Skin of body (tissue), 1 donor: ENCODE measurements at regions not wholly inside any gene's neighbourhood (a gene's known extent, or its start where the extent isn't known, plus 50 kb on each side); places are given as distances from the start of the nearest gene placed in this dataset.

Experiments
- DNase-seq: peaks from one replicate; lab custom pipeline; 2025; lab: John Stamatoyannopoulos, UW

DNA sequence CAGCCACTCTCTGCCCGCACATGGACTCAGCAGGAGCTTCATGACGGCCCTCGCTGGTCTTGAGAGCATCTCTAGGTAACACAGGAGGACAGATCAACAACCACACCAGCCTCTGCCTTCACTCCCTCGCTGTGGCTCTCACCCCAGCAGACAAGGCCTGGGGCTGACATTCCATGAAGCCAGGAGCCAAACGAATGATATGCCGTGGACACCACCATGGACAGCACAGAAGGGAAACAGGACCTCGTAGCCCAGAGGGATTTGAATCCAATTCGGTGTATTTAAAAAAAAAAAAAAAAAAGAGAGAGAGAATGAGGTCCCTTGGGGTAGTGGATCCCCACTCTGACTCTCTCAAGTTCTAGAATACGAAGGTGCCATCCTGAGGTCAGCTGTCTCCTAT is 385.5 kb downstream of the SHANK2 start:
- DNase-seq, result no peak

DNA sequence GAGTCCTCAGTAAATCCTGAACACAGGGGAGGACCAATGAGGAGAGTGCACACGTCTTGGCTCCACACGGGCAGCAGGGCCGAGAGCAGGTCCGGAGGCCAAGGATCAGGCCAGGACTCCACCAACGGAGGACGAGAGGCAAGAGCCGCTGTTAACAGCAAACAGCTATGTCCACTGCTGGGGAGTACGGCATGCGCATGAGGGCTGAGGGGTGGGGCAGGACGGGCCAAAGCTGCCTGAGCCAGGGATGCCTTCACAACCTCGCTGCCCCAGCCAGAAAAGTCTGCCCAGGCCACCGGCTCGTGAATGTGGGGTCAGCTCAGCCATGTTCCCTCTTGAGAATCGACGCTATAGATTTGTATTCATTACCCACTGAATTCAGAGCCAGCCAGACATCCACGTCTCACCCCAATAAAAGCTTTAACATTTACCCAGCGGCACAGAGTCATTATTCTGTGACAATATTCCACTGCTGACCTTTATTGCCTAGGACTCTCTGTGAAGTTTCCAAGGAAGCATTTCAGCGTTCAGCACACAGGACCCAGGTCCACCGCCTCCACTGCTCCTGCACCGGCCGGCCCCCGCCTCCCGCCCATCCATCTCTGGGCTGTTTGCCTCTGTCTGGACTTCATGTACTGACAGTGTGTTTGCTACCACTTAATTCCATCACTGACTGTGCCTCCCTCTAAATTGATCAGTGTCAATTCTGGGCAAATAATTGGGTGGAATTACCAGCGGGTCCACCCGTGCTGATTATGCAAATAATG is 384.9 kb downstream of the SHANK2 start:
- no peak for DNase-seq

DNA sequence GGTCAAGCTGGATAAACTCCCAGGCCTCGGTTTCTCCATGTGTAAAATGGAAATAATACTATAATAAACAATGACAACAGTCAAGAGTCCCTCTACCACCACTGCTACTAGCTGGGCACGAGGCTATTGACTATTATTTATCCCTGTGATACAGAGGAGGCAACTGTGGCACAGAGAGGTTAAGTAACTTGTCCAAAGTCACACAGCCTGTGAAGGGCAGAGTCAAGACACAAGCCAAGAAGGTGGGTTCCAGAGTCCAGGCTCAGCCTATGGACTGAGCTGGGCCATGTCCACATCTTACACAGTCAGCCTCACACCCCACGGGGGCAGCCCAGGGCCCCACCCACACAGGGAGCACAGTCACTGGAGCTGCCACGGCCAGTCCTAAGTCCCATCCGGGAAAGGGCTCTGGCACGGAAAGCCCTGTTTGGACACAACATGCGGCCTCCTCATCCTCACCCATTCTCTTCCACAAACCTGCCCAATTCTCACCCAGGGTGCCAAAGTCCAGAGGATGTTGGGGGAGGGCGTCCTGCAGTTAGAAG is 384.0 kb downstream of the SHANK2 start:
- DNase-seq, result no peak

DNA sequence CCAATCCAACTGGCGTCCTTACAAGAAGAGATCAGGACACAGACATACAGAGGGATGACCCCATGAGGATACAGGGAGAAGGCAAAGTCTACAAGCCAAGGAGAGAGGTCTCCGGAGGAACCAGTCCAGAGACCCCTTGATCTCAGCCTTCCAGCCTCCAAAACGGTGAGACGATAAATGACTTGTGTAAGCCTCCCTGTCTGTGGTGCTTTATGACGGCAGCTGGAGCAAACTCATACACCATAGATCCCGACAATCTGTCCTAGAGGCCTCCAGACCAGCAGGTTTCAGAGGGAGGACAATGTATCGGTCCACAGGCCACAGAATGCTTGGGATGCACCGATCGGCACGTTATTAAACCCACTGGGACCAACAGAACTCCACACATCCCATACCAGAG is 383.3 kb downstream of the SHANK2 start:
- DNase-seq, result no peak

DNA sequence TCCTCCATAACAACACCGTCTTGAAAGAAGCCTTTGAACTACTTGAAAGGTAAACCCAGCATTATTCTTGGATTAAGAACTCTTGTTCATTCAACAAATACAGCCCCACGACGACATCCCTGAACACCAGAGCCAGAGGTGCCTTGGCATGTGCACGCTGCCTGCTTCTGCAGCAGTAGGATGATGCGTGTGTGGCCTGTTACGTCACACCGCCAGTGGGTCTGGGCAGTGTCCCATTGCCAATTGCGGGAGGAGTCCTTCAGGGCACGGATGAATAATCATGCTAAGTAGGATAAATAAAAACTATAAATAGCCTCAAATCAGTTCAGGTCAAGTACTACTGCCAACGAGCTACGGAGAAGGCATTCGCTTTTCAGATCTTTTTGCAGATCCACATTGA is 380.5 kb downstream of the SHANK2 start:
- DNase-seq, result no peak

DNA sequence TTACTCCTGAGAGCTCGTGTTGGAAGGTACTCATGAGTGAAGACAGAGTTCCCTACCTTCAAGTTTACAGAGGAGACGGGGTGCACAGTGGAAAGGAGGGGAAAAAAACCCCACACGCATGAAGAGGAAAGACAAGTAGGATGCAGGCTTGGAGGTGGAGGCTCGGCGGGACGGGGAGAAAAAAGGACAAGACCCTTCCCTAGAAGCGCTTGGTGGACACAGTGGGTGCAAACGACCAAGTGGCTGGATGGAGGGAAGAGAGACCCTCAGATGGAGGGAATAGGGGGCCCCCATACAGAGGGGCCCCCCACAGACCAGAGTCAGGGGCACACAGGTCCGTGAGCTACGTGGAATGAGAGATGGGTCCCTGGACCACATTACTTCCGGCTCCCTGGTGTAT is 380.1 kb downstream of the SHANK2 start:
- DNase-seq, result no peak

DNA sequence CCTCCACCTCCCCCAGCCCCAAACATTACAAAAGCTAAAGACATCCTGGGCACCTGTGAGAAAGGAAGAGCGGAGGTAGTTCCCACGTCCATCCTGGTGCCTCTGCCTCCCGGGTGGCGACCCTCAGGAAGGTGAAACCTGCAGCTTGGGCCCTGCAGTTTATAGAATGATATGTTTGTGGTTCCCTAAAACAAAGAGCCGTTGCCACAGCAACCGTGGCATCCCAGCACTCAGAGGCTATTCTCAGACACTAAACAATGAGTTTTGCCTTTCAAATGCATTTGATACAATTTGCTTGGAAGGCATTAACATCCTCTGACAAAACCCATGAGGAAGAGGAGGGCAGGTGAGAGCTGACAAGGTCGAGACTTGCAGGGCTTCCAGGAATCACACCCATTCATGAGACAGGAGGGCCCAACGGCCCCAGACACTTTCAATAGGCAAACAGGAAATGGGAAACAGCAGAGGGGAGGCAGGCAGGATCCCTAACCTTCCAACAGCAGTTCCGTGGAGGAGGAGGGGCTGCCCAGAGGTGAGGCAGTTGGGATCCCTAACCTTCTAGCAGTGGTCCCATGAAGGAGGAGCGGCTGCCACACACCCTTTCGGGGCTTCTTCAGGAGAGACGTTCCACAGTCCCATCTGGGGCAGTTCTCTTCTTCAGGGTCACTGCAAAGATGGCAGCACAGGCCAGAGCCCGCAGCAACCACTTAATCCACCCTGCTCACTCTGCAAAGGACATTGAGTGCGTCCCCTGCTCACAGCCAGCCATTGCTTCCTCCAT is 379.2 kb downstream of the SHANK2 start:
- DNase-seq, result no peak

DNA sequence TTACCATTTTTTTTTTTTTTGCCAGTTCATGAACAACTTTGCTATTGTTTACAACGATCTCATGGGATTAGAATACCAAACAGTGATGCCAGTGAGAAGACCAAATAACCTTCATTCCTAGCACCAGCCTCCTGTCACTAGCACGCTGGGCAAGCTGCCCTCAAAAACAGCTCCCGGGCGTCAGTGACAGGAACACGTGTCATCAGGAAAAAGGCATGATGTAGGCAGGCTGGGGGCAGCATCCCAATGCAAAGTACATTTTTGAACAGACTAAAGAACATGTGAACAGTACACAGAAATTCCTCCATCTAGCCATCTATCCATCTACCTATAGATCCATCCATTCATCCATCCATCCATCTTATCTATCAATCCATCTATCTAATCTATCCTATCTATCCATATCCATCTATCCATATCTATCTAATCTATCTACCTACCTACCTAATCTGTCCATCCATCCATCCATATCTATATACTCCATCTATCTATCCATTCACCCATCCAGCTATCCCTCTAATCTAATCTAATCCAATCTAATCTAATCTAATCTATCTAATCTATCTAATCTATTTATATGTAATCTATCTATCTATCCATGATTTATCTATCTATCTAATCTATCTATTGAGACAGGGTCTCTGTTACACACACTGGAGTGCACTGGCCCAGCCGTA is 378.5 kb downstream of the SHANK2 start:
- DNase-seq, result no peak

DNA sequence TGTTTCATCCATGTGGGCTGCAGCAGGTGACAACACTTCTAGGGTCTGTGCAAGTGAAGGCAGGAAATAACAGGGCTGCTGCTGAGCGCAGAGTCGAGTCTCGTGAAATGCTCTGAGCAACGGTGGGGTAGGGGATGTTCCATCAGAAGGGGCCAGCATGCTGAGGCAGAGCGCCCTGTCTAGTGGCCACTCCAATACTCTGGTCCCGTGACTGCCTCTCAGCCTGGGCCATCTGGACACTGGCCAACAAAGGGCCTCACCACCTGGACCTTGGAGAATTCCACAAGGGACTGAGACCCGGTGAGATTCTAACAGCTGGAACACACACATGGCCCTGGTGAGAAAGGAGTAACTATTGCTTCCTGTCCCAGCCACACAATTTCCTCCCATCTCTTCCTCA is 375.7 kb downstream of the SHANK2 start:
- DNase-seq, result no peak

DNA sequence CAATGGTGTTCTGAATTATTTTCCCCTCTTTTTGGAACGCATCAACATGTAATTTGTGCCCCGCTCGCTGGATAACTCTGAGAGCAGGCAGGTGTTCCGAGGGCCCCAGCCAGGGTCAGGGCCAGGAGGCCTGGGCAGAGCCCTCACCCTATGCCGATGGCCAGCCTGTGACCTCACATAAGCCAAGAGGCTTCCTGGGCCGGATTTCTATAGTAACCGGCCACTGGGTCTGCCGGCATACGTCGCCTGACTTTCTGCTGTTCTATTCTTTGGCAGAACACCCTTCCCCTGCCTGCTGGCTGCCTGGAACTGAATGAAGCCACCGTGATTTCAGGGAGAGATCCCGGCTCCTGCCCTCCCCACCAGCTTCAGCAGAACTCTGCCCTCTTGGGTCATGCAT is 375.2 kb downstream of the SHANK2 start:
- DNase-seq, result no peak

DNA sequence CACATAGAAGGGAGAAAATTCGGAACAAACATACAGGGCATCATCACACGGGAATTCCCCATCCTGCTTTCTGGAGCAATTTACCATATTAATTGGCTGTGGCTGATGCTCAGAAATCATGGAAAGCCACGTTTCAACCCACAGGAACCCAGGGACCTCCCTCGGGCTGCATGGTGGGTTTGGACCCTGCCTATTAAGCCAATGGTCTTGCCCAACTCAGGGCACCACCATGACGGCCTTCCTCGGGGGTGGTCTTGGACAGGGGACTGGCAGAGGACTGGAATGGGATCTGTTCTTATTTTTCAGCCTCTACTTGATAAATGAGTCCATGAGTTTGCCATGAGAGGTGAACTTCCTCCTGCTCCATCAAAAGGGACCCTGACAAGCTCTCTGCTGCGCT is 374.0 kb downstream of the SHANK2 start:
- no peak for DNase-seq

DNA sequence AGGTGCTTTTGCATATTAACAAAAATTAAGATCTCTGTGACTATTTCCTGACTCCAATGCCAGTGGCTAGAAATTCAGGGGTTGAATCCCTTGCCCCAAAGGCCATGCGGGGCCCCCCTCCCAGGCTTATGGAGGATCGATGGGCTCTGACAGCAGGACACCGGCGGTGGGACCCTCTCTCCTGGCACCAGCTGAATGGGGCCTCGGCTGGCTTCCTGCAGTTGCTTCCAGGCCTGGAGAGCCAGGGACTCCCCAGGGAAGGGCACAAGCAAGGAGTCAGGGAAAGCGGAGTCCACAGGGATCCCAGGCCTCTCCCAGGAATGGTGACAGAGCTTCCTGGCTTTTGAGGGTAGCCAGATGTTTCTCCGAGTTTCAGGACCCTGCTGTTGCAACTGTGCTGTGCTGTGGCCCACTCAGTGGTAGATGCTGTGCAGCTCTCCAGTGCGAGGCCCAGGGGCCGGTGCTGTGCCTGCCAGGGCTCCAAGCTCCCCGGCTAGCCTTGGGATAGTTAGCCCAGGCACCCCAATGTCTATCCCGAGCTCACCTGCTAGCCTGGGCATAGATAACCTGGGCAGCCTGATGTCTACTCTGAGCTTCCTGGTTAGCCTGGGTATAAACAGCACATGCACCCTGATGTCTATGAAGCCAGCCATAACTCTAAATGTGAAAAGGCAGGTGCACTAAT is 372.6 kb downstream of the SHANK2 start:
- no peak for DNase-seq

DNA sequence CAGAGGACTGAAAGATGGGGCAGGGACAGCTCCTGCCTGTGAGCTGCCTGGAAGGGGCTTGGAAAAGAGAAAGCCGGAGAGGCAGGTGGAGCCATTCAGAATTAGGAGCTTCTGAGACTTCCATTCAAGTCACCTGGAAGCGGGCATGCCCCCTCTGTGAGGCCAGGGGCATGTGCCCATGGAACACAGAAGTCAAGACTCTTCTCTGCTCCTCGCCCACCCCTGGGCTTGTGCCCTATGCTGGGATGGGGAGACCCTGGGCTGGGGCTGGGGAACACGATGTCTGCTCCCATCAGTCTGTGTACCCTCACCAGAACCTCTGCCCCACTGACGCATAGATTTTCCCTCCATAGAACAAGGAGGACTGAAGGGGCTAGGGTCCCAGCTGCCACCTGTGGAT is 372.0 kb downstream of the SHANK2 start:
- no peak for DNase-seq

DNA sequence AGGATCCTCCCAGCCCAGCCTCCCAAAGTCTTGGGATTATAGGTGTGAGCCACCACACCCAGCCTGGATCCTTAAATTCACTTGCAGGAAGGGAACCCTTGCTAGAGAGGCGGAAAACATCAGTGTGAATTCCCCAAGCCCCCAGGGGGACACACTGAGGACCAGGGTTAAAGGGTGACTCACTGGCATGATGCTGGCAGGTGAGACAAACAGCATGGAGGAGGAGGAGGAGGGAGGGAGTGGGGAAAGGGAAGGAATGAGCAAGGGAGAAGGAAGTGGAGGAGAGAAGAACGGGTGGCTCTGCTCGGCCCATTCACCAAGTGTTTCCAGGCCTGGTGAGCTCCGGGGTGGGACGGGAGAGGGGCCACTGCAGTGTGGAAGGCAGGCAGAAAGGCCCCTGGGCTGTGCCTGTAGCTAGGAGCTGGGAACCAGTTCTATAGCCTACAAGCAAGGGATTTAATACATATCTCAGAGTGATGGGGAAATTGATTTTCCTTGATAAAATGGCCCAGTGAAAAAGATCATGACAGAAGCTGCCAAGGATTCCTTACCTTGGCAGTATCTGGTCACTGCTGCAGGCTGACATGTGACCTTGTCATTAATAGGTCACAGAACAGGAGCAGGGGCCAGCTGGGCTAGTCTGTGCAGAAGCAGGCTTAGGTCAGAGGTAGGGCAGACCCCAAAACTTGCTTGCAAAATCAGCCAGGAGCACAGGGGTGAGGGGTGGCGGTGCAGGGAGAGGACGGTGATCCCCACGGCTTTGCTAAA is 370.2 kb downstream of the SHANK2 start:
- no peak for DNase-seq

DNA sequence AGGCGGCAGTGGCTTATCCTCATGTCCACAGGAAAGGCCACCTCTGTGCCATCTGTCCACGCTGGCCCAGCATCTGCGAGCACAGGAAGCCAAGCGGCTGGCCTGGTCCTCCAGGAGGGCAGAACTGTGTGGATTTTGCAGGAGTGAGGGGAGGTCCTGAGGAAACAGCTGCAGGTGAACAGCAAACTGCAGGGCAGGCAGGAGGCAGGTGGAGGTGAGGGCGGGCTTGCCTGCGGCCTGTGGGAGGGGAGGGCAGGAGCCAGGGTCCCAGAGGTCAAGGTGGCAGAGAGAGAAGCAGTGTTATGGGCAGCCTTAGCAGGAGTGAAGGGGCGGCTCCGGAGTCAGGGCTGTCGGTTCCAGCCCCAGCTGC is 369.7 kb downstream of the SHANK2 start:
- DNase-seq, result no peak

DNA sequence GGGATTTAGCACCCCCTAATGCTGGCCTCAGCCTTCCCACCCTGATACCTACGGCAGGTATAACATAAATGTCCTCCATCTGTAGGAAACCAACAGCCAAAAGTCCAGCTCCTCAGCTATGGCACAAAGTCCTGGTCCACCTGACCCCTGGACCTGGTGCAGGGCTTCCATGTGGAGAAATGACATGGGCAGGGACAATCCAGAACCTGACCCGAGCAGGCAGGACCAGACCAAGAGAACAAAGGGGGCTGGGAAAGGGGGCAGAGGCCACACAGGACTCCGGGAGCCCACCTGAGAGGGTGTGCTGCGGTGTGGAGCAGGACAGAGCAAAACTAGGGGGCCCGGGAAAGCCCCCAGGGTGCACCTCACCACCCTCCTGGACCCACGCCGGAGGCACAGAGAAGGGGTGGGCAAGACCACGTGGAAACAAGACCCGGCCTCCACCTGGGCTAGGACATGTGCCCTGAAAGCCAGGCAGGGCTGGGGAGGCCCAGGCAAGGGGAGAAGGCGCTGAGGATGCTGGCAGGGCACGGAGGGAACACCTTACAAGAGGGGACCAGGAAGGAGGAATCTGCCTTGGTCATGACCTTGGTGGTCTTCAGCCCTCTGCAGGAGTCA is 368.9 kb downstream of the SHANK2 start:
- no peak for DNase-seq

DNA sequence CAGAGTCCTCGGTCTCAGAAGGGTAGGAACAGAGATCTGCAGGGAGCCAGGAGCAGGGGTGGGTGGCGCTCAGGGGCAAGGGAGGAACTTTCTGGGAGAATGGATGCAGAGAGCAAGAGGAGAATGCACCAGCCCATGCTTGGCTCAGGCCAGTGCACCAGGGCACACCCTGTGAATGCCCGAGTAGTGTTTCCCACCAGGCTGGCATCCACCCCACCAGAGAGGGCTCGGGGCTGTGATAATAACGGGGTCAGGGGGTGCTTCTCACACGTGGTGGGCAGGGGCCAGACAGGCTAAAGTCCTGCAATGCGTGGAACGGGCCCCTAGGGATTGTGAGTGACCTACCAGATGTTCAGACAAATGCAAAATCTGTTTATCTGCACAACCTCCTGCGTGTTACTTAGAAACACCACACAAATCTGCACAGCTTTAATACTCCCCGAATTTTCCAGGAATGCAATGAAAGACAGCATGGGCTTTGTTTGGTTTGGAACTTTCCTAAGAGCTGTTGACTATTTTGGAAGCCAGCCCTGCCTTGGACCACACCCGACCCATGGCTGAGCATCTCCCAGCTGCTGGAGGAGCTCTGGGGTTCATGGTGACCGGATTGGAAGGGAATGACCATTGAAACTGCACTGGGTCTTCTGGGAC is 368.3 kb downstream of the SHANK2 start:
- peak; percentile 37 for DNase-seq

DNA sequence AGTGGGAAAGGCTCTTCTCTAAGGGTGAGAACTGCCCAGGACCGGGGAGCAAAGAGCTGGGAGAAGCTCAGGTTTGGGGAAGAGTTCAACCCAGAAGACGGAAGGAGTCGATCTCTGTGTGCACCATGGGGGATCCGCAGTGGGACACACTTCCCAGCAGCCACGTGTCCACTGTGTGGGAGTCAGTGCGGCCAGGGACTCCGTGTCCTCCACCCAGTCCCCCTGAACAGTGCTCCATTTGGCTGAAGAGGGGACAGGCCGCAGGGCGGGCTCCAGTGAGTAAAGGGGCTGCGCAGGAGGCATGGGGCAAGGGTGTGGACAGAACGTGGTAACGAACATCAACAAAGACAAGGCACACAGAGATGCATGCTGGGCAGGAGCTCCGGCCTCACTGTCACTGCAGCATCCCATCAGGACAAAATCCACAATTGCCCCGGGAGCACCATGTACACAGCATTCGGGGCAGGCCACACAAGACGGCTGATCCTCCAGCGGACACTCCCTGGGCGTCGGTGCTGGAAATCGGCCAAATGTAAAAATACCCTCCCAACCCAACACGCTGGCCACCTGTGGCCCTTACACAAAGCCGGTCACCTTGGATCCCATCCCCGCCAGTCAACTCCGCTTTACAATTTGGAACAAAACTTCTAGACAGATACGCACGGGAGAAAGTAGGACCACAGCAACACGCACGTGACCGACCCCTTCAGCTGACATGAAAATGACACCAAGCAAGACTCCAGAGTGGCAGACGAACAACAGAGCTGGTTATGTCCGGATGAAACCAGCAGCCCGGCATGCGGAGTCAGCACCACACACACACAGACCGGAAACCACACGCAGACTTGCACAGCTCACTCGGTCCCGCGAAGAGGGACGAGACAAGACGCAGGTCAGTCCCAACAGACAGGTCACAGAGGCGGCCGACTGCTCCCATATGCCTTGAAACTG is 366.8 kb downstream of the SHANK2 start:
- peak; percentile 79 for DNase-seq

DNA sequence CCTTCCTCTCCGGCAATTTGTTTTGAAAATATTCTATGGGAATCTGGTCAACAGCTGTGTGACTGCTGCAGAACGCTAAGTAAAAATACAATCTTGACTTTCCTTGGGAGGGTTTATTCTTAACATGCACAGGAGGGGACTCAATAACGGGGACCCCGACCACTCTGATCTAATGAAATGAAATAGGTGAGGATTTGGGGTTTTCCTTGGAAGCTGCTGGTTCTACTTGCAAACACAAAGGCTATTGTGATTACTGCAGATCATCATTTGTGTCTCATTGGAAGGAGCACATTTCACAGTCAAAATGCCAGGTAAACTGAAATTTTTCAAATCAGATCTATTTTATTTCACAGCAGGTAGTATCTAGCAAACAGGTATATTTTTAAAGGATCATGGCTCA is 366.1 kb downstream of the SHANK2 start:
- DNase-seq, result peak; percentile 50
